HG02678 (cell line): ENCODE measurements at regions not wholly inside any gene's neighbourhood (a gene's known extent, or its start where the extent isn't known, plus 50 kb on each side); places are given as distances from the start of the nearest gene placed in this dataset.
"Not testable (repeated sequence)": the region's sequence is repeated elsewhere in the genome, so short reads cannot be mapped to it uniquely, and the experiment has no call there.

Experiments used
- ATAC-seq: cut with Tn5 transposase; IDR thresholded peaks from one replicate; pipeline ENCODE4 v1.9.1; 2021; ENCODE audit warnings: mild to moderate bottlenecking, moderate library complexity; ENCODE audit not compliant: unreplicated experiment

- no peak for ATAC-seq
These were observed 96.7 kb upstream of the LUZP2 start for GRCh38 chr11:24400059-24400665.

- ATAC-seq: no peak
These were observed 90.5 kb upstream of the LUZP2 start for GRCh38 chr11:24406389-24406788.

- no peak for ATAC-seq
These were observed 89.9 kb upstream of the LUZP2 start for GRCh38 chr11:24406980-24407379.

- ATAC-seq: no peak
These were observed 89.1 kb upstream of the LUZP2 start for GRCh38 chr11:24407733-24408132.

- ATAC-seq: no peak
These were observed 88.7 kb upstream of the LUZP2 start for GRCh38 chr11:24408202-24408601.

- no peak for ATAC-seq
These were observed 85.1 kb upstream of the LUZP2 start for GRCh38 chr11:24411791-24412190.

GRCh38 chr11:24412722-24413121 is 84.1 kb upstream of the LUZP2 start:
- ATAC-seq: no peak

GRCh38 chr11:24413391-24413790 is 83.5 kb upstream of the LUZP2 start:
- ATAC-seq: no peak

- not testable (repeated sequence) for ATAC-seq
These were observed 80.8 kb upstream of the LUZP2 start for GRCh38 chr11:24415955-24416636.

- no peak for ATAC-seq
These were observed 75.1 kb upstream of the LUZP2 start for GRCh38 chr11:24421766-24422165.

- ATAC-seq: no peak
These were observed 74.5 kb upstream of the LUZP2 start for GRCh38 chr11:24422376-24422775.

GRCh38 chr11:24437123-24437522 is 59.7 kb upstream of the LUZP2 start:
- no peak for ATAC-seq
